ENCODE measurements at regions not wholly inside any gene's neighbourhood (a gene's known extent, or its start where the extent isn't known, plus 50 kb on each side); places are given as distances from the start of the nearest gene placed in this dataset.

DNA sequence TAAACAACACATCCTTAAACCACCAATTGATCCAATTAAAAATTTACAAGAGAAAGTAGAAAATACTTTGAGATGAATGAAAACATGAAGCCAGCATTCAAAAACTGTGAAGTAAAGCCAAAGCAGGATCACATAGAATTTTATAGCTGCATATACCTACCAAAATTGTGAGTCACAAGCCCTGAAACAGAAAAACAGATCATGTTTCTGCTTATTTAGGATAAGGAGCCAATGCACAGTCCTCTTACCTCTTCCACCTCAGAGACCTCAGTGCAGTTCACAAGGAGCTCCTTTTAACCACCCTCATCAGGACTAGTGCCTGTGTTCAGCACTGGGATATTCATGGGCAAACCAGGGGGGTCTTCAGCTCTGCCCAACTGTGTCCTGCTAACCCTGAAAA, 386.7 kb downstream of the TECRL start:
- H3K9me3 ChIP-seq, result peaks cover 0 to 3% of the 10 kb centered on the region in 2 donors
- intact Hi-C loops (cut with DNase I; ENCODE audit: low total_unique reads), result no loop called here

DNA sequence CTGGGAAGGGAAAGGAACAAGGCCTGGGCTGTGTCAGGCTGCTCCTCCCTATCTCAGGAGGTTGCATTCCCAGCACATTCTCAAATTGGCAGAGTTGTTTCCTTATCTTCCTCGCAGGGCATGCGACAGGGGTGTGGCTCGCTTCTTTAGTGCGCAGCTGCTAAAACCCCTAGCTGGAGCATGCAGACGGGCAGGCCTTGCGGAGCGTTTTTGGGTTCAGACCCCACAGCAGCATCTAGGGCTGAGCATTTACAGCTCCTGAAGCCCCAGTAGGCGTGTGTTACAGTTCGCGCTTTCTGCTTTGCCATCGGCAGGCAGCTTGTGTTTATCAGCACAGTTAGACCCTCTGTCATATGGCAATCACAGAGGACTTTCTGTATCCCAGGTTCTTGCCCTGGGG, 392.4 kb downstream of the TECRL start:
- Histone ChIP-seq H3K27ac (no peak overlapping the region), H3K4me1 (no peaks in the 10 kb centered on the region), H3K36me3 (no peaks in the 10 kb centered on the region), H3K4me3 (no peak overlapping the region), H3K9me3 (no peaks in the 10 kb centered on the region), H3K27me3 (no peaks in the 10 kb centered on the region)
- intact Hi-C loops (cut with DNase I; ENCODE audit: low total_unique reads), result no loop called here
- no peak for TF ChIP-seq POLR2A (IDR thresholded peaks at IDR 0.05)
- TF ChIP-seq, protein P1, sequence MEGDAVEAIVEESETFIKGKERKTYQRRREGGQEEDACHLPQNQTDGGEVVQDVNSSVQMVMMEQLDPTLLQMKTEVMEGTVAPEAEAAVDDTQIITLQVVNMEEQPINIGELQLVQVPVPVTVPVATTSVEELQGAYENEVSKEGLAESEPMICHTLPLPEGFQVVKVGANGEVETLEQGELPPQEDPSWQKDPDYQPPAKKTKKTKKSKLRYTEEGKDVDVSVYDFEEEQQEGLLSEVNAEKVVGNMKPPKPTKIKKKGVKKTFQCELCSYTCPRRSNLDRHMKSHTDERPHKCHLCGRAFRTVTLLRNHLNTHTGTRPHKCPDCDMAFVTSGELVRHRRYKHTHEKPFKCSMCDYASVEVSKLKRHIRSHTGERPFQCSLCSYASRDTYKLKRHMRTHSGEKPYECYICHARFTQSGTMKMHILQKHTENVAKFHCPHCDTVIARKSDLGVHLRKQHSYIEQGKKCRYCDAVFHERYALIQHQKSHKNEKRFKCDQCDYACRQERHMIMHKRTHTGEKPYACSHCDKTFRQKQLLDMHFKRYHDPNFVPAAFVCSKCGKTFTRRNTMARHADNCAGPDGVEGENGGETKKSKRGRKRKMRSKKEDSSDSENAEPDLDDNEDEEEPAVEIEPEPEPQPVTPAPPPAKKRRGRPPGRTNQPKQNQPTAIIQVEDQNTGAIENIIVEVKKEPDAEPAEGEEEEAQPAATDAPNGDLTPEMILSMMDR (IDR thresholded peaks at IDR 0.05), result no peak
- DNase-seq, result no peak

More for the DNA sequence above, 386.7 kb downstream of the TECRL start:
- Histone ChIP-seq H3K36me3 (no peaks in the 10 kb centered on the region), H3K27me3 (no peaks in the 10 kb centered on the region), H3K4me1 (no peaks in the 10 kb centered on the region), H3K4me3 (no peak overlapping the region), H3K27ac (no peak overlapping the region)
- no peak for DNase-seq
- no peak for TF ChIP-seq POLR2A (IDR thresholded peaks at IDR 0.05)
- TF ChIP-seq, protein P1 (IDR thresholded peaks at IDR 0.05), result no peak

DNA sequence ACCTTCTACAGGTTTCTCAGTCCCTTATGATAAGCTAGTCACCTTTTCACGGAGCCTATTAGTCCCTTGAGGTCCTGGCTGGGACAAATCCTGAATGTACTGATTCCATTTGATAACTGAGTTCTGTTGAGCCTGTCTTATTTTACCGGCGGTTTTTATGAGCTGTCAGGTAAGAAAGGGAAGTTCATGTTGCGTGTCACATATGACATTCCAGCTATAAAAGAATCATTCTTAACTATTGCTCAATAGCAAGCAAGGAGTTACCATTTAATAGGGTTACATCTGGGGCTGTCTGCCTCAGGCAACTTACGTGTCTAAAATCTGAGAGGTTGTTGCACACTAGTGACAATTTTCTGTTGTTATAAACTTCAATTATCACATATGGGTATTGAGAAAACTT, 394.6 kb downstream of the TECRL start:
- TF ChIP-seq POLR2A (IDR thresholded peaks at IDR 0.05), result no peak

DNA sequence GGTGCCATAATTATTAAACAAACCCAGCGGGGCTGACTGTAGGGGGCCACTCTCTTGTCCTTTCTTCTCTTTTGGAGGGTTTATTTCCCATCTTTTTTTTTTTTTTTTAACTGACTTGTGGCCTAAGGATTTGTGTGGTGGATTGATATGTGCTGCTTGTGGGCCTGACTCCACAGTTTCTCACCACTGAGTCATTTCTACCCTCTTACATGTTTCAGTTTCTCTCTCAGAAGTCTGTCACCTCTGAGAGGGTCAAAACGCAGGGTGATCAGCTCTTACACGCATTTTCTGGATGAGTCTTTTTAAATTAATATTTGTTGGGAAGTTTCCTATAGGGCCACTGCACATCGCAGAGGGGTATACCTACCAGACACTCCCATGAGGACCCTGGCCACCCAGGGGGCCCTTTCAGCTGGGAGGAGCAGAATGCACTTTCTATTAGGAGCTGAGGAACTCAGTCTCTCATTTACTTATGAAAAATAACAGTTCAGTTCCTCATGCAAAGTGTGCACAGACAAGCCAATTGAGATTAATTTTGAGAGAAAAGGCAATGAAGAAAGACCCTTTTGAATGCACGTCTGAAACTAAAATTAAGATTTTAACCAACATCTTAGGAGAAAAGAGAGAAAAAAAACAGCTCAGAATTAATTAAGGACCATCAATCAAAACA, 407.9 kb downstream of the TECRL start:
- no peak for DNase-seq
- Histone ChIP-seq H3K27ac (no peak overlapping the region), H3K9me3 (no peaks in the 10 kb centered on the region), H3K36me3 (no peaks in the 10 kb centered on the region), H3K4me3 (no peak overlapping the region), H3K4me1 (no peaks in the 10 kb centered on the region), H3K27me3 (no peaks in the 10 kb centered on the region)
- intact Hi-C loops (cut with DNase I; ENCODE audit: low total_unique reads), result no loop called here
- no peak for TF ChIP-seq POLR2A (IDR thresholded peaks at IDR 0.05)
- TF ChIP-seq, protein P1 (IDR thresholded peaks at IDR 0.05), result no peak

More for the DNA sequence above, 394.6 kb downstream of the TECRL start:
- no peak for DNase-seq
- intact Hi-C loops (cut with DNase I; ENCODE audit: low total_unique reads), result no loop called here
- H3K27ac ChIP-seq, result no peak overlapping the region
- no peaks in the 10 kb centered on the region for H3K36me3 ChIP-seq
- H3K4me1 ChIP-seq, result no peaks in the 10 kb centered on the region
- H3K4me3 ChIP-seq, result no peak overlapping the region
- H3K9me3 ChIP-seq, result no peaks in the 10 kb centered on the region
- no peaks in the 10 kb centered on the region for H3K27me3 ChIP-seq

DNA sequence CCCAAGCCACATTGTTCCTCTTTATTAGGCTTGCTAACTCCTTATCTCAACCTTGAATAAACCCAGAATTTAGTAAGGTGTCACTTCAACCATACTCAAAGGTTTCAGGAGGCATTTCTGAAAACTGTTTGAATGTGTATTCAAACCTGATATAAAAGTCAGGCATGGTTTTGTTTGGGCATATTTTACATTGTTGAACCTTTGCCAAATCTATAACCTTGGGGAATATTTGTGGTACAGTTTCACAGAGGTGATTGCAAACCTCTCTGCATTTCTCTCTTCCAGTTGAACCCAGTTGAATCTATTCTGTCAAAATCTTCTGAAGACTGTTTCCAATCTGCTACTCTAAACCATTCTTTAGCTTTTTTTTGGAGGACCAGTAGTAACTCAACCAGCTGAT, 409.0 kb downstream of the TECRL start:
- no peak for DNase-seq
- intact Hi-C loops (cut with DNase I; ENCODE audit: low total_unique reads), result no loop called here
- no peak overlapping the region for H3K27ac ChIP-seq
- no peaks in the 10 kb centered on the region for H3K27me3 ChIP-seq
- no peaks in the 10 kb centered on the region for H3K36me3 ChIP-seq
- TF ChIP-seq, protein P1 (IDR thresholded peaks at IDR 0.05), result no peak
- TF ChIP-seq POLR2A (IDR thresholded peaks at IDR 0.05), result no peak
- H3K4me1 ChIP-seq, result no peaks in the 10 kb centered on the region
- no peaks in the 10 kb centered on the region for H3K9me3 ChIP-seq
- H3K4me3 ChIP-seq, result no peak overlapping the region

DNA sequence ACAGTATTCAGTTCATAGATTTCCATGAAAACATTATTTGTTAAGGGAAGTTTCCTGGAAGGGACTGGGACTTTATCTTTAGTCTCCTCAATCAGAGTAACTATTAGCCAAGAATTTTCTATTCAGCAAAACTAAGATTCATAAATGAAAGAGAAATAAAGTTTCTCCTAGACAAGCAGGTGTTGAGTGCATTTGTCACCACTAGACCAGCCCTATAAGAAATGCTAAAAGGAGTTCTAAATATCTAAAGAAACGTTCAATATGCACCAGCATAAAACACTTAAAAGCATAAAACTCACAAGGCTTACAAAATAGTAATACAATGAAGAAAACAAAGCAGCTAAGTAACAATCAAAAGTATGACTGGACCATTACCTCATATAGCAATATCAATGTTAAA, 423.0 kb downstream of the TECRL start:
- intact Hi-C loops (cut with DNase I; ENCODE audit: low total_unique reads), result no loop called here

More for the DNA sequence above, 423.0 kb downstream of the TECRL start:
- H3K4me3 ChIP-seq, result no peak overlapping the region
- H3K9me3 ChIP-seq, result peaks cover 0 to 6% of the 10 kb centered on the region in 2 donors
- no peak for DNase-seq
- no peaks in the 10 kb centered on the region for H3K27me3 ChIP-seq
- no peaks in the 10 kb centered on the region for H3K4me1 ChIP-seq
- TF ChIP-seq, protein P1 (IDR thresholded peaks at IDR 0.05), result no peak
- TF ChIP-seq POLR2A (IDR thresholded peaks at IDR 0.05), result no peak
- no peaks in the 10 kb centered on the region for H3K36me3 ChIP-seq
- no peak overlapping the region for H3K27ac ChIP-seq

Measured in uterus (tissue), 3 donors.